ENCODE measurements at regions not wholly inside any gene's neighbourhood (a gene's known extent, or its start where the extent isn't known, plus 50 kb on each side); places are given as distances from the start of the nearest gene placed in this dataset.

GRCh38 chr5:59955241-59955640 lies 61.7 kb upstream of the PDE4D start:
- Histone ChIP-seq H3K4me1 (ENCODE audit: control insufficient read depth in 2 of 2, insufficient read depth in 2 of 2, low read length in 2 of 2) (no peaks in the 10 kb centered on the region), H3K27ac (ENCODE audit: low read depth in 2 of 2, low read length in 2 of 2) (no peak overlapping the region), H3K36me3 (ENCODE audit: control insufficient read depth in 2 of 2, insufficient read depth in 2 of 2, low read length in 2 of 2) (no peaks in the 10 kb centered on the region), H3K4me3 (ENCODE audit: low read length in 2 of 2) (no peak overlapping the region), H3K9ac (ENCODE audit: low read depth in 1 of 2, low read length in 2 of 2) (no peak overlapping the region), H3K27me3 (ENCODE audit: control insufficient read depth in 2 of 2, insufficient read depth in 2 of 2, low read length in 2 of 2) (no peaks in the 10 kb centered on the region), H3K9me3 (ENCODE audit: control insufficient read depth in 2 of 2, low read length in 2 of 2) (no peaks in the 10 kb centered on the region)

GRCh38 chr5:59943452-59944113 lies 50.1 kb upstream of the PDE4D start:
- H3K9me3 ChIP-seq (ENCODE audit: control insufficient read depth in 2 of 2, low read length in 2 of 2) = no peaks in the 10 kb centered on the region
- H3K4me3 ChIP-seq (ENCODE audit: low read length in 2 of 2) = no peak overlapping the region
- H3K4me1 ChIP-seq (ENCODE audit: control insufficient read depth in 2 of 2, insufficient read depth in 2 of 2, low read length in 2 of 2) = peaks cover 0 to 5% of the 10 kb centered on the region in 2 donors
- no peaks in the 10 kb centered on the region for H3K27me3 ChIP-seq (ENCODE audit: control insufficient read depth in 2 of 2, insufficient read depth in 2 of 2, low read length in 2 of 2)
- no peak overlapping the region for H3K27ac ChIP-seq (ENCODE audit: low read depth in 2 of 2, low read length in 2 of 2)
- no peak overlapping the region for H3K9ac ChIP-seq (ENCODE audit: low read depth in 1 of 2, low read length in 2 of 2)
- H3K36me3 ChIP-seq (ENCODE audit: control insufficient read depth in 2 of 2, insufficient read depth in 2 of 2, low read length in 2 of 2) = no peaks in the 10 kb centered on the region
